ENCODE measurements at regions not wholly inside any gene's neighbourhood (a gene's known extent, or its start where the extent isn't known, plus 50 kb on each side); places are given as distances from the start of the nearest gene placed in this dataset.
"Not testable (repeated sequence)": the region's sequence is repeated elsewhere in the genome, so short reads cannot be mapped to it uniquely, and the experiment has no call there.

DNA sequence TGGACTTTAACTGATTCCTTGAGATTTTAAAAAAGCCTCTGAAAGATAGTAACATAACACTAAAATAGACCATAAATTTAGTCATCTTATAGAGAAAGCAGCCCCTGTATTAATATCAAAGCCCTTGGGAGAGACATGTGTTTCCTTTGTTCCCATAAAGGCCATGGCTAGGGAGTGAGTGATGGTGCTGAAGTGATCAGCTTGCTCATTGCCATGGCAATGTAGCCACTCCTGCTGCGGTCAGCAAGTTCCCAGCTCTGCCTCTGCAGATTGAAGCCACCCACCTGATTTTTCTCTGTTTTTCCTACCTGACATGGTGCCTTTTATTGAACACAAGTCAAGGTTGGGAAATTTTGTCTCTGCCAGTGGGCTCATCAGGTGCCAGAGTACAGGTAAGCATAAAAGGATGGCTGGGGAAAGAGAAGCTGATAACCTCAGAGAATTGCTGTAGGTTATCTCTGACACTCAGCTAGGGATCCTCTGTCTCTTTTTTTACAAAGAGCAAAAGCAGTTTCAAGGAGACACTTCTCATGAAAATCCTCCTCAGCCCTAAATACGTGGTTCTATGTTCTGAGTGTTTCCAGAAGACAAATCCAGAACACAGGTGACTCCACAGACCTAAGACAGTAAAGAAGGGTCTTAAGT is 296.3 kb upstream of the NMUR2 start:
- no peak for DNase-seq

DNA sequence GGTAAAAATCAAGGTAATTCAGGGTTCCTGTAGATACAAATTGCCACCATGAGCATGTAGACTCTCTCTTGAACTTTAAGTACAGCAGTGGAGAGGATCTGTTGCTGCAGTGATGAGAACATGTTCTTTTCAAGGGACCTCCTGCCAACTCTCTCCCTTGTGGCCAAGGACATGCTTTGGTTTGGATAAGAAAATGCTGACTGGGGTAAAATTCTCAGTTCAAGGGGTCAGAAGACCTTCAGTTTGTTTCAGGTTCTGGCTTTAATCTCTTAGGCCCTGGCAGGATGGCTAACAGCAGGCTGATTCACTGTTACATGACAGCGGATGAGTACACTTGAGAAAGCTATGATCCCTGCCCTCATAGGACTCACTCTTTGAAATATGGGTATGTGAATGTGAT is 299.2 kb upstream of the NMUR2 start:
- no peak for DNase-seq

DNA sequence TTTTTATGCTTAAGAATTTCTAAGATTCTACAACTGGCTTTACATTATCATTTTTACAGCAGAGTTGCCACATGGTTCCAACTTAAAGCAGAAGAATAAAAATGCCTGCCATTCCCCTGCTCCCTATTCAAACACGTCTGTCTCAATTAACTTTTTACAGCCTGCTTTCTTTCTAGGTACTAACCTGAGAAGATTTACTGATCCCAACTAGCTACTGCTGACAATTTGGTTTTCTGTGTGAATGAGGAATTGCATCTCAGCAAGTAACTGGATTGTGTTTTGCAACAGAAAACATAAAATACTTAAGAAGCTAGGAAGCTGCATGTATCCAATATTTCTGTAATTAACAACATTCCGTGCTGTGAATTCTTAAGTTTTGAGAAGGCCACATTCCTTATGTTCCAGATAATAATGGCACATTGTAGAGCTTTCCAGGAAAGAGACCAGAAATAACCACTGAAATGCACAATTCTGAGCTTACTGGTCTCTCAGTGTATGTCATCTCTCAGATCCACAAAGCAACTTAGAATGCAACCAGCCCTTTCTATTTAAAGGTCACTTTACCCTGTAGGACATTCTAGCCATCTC is 306.8 kb upstream of the NMUR2 start:
- peak; percentile 66 for DNase-seq

- DNase-seq: no peak
Observed at GRCh38 chr5:152717393-152717792, 312.3 kb upstream of the NMUR2 start.

GRCh38 chr5:152723482-152723881 is 318.4 kb upstream of the NMUR2 start:
- no peak for DNase-seq

DNA sequence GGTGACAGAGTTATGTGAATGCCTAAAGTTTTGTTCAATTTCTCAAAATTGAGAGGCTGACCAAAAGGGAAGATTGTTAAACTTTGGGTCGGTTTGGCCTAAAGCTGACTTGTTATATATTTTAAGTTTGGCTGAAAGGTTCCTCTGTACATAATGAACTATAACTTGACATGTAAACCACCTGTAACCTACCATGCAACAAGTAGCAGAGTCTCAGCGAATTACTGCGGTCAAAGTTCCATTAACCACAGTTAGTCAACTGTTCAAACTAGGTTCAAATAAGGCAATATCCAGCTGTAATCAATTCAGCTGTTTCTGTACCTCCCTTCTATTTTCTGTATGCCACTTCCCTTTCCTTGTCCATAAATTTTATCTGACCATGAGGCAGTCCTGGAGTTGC is 325.1 kb upstream of the NMUR2 start:
- no peak for DNase-seq

DNA sequence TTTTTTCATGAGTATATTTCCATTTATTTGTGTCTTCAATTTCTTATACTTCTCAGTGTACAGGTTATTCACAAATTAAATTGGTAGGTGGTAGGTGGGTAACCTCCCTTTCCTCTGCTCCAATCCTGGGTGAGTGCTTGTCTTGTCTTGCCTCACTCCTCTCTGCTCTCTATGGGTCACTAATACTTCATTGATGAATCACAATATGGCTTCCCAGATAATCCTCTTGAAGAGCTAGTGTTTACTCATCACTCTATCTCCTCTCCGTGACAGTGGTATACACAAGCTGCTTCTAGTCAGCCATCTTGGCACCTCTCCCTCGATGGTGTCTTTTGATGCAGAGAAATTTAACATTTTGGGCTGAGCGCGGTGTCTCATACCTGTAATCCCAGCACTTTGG is 331.8 kb upstream of the NMUR2 start:
- no peak for DNase-seq

DNA sequence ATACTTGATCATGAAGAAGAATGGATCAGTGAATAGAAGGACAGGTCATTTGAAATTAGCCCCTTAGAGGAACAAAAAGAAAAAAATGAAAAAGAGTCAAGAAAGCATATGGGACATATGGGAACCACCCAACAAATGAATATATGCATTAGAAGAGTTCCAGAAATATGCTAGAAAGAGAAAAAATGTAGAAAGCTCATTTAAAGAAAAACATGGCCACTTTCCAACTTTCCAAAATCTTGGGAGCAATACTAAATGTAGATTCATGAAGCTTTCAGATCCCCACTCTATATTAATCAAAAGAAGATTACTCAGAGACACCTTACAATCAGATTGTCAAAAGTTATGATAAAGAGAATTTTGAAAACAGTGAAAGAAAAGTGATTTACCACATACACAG is 334.8 kb upstream of the NMUR2 start:
- DNase-seq: no peak

GRCh38 chr5:152741126-152741525 is 336.0 kb upstream of the NMUR2 start:
- DNase-seq: not testable (repeated sequence)

GRCh38 chr5:152787709-152788217 is 382.7 kb upstream of the NMUR2 start:
- not testable (repeated sequence) for DNase-seq

DNA sequence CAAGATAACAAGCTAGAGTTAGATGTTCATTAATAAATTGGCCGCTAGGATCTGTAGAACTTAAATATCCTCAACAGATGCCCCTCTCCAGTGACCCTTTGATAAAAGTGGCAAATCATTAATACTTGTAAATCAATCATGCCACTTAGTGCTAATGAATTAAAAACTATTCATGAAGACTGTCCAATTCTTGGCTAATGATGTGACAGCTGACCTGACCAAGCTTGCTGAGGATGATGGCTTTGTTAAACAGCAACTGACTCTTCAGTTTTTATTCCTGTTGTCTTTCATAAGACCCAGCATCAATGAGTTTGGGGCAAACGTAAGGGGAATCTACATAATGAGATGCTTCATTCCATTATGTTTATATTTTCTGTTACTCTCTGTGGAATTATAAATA is 396.8 kb upstream of the NMUR2 start:
- DNase-seq: no peak

GRCh38 chr5:152804179-152804578 is 399.1 kb upstream of the NMUR2 start:
- DNase-seq: no peak

DNA sequence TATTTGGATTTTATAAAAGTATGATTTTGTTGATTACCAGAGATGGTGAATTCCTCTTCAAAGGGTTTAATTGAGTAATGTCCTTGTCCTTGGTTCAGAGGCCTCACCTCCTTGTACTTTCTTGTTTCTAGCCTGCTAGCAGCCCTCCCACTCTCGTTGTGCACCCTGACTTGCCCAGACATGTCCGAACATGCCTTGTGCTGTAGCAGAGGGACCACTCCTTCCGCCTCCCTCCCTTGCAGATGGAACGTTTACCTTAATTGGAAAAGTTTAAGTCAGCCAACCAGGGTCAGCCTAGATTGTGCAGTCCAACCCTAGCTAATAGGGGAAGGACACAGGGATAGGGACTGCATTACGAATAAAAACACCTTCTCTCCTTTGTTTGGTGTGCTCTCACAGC is 406.9 kb upstream of the NMUR2 start:
- DNase-seq: no peak

- DNase-seq: peak; percentile 5
Observed at GRCh38 chr5:152813526-152813925, 408.4 kb upstream of the NMUR2 start.

GRCh38 chr5:152819891-152820290 is 414.8 kb upstream of the NMUR2 start:
- no peak for DNase-seq

GRCh38 chr5:152824316-152824715 is 419.2 kb upstream of the NMUR2 start:
- DNase-seq: no peak

DNA sequence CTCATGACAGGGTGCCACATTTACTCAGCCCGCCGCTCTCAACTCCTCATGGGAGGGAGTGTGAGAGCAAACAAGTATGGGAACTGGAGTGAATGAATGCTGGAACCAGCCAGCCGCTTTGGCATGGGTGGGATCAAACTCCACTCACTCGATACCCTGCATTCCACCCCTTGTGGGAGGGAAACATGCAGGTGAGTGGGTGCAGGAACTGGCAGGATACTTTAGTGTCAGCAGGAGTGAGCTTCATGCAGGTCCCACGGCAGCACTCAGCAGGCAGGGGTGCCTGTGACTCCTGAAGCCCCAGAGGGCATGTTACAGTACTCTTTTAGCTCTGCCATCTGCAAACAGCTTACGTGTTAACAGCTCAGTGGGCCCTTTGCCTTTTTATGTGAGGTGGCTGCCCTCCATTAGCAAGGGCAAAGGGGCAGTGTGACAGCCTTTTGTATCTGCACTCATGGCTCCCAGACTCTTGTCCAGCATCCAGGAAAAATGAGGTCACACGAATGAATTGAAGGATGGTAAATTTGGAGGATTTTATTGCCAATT is 433.2 kb upstream of the NMUR2 start:
- no peak for DNase-seq

GRCh38 chr5:152844713-152845112 is 439.6 kb upstream of the NMUR2 start:
- DNase-seq: no peak

- DNase-seq: no peak
Observed at GRCh38 chr5:152853361-152853760, 448.3 kb upstream of the NMUR2 start.

- peak; percentile 4 for DNase-seq
Observed at GRCh38 chr5:152855441-152855840, 450.4 kb upstream of the NMUR2 start.

- no peak for DNase-seq
Observed at GRCh38 chr5:152861231-152861630, 456.2 kb upstream of the NMUR2 start.

DNA sequence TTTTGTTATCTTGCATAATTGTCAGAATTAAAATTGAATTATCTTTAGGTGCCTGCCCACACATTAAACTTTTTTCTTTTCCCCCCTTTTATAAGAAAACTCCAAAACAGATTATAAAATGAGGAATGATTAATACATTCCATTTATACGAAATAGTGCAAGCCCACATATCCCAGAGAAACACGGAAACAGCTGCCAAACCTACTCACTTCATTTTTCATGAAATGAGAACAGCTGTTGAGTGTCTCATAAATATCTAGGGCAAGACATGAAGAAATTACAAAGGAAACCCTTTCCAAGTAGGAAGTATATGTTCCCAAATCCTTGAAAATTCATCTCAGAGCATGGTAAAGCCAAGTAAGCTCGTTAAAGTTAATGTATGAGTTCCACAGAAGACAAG is 459.4 kb upstream of the NMUR2 start:
- DNase-seq: no peak

DNA sequence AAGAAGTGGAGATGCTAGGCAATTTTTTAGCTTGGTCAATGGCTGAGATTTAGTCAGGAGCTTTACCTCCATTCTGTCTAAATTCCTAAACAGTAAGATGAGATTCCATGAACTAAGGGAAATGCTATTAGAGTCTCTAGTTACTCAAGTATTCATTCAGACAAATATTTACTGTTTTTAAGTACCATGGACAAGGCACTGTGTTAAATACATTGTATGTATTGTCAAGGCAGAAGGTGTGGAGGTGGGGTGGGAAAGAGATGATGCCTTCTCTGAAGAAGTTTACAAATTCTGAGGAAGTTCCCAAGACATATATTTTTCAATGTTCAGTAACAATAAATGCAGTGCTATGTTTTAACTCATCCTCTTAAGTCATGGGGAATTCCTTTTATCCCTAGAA is 459.9 kb upstream of the NMUR2 start:
- DNase-seq: no peak

DNA sequence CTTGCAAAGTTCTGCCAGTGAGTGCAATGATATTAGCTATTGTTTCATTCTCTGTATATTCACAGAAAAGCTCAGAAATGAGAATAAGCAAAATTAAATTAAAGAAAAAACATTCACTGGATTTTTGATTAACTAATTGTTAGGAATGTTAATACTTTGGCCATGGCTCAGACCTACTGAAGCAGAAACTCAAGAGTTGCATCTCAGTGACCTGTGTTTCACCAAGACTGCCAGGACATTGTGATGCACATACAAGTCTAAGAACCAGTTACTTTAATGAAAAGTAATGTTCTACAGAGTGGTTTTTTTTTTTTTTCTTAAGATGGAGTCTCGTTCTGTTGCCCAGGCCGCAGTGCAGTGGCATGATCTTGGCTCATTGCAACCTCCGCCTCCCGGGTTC is 464.9 kb upstream of the NMUR2 start:
- DNase-seq: peak; percentile 21

Data from skin of body (tissue), 1 donor.